Left ventricle myocardium inferior (tissue), 1 donor: ENCODE measurements at regions not wholly inside any gene's neighbourhood (a gene's known extent, or its start where the extent isn't known, plus 50 kb on each side); places are given as distances from the start of the nearest gene placed in this dataset.

ENCODE experiments used
- DNase-seq: peaks from one replicate; pipeline ENCODE4 v3.0.0-alpha.2; 2020
- H3K27ac ChIP-seq: fragments of 200-600 bp; replicated peaks from 2 replicates; pipeline ENCODE4 v1.8.0; 2021
- H3K27me3 ChIP-seq: fragments of 200-600 bp; 2 replicates; pipeline ENCODE4 v1.8.0; 2021; ENCODE audit warnings: low read depth
- H3K36me3 ChIP-seq: fragments of 200-600 bp; 2 replicates; pipeline ENCODE4 v1.8.0; 2021
- H3K4me1 ChIP-seq: fragments of 200-600 bp; 2 replicates; pipeline ENCODE4 v1.8.0; 2021
- H3K4me3 ChIP-seq: fragments of 200-600 bp; 2 replicates; pipeline ENCODE4 v1.8.0; 2021; ENCODE audit warnings: mild to moderate bottlenecking, moderate library complexity
- H3K9me3 ChIP-seq: fragments of 200-600 bp; replicated peaks from 2 replicates; pipeline ENCODE4 v1.8.0; 2021
- intact Hi-C: fragments of 100-400 bp; cut with micrococcal nuclease; formaldehyde crosslinking; loops from one replicate; pipeline ENCODE4 v1.11.0; 2022
- TF ChIP-seq, protein P1 (sequence below): fragments of 200-600 bp; IDR thresholded peaks from 2 replicates; pipeline ENCODE4 v1.8.0; 2021; ENCODE audit warnings: antibody characterized with exemption, mild to moderate bottlenecking, borderline replicate concordance
- donor health status: DM: no; HTN: yes; CAD: no; lungs with severe emphysema.

DNA sequence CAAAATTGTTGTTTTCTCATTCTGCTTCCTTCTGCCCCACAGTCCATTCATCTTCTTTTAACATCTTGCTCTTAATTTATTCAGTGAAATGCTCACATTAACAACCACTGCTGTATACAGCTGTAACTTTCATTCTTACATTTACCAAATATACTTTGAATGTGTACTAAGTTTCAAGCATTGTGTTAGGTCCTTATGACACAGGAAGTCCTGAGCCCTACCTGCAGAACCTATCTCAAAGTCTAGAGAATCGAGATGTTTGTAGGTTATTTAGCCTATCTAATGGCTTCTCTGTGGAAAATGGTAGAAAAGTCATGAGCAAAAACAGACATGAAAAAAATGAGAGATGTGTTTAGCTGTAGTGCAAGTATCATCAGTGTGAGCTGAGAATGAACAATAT lies 117.6 kb upstream of the MGAT4C start:
- H3K4me1 ChIP-seq, result no peaks in the 10 kb centered on the region
- TF ChIP-seq, protein P1, sequence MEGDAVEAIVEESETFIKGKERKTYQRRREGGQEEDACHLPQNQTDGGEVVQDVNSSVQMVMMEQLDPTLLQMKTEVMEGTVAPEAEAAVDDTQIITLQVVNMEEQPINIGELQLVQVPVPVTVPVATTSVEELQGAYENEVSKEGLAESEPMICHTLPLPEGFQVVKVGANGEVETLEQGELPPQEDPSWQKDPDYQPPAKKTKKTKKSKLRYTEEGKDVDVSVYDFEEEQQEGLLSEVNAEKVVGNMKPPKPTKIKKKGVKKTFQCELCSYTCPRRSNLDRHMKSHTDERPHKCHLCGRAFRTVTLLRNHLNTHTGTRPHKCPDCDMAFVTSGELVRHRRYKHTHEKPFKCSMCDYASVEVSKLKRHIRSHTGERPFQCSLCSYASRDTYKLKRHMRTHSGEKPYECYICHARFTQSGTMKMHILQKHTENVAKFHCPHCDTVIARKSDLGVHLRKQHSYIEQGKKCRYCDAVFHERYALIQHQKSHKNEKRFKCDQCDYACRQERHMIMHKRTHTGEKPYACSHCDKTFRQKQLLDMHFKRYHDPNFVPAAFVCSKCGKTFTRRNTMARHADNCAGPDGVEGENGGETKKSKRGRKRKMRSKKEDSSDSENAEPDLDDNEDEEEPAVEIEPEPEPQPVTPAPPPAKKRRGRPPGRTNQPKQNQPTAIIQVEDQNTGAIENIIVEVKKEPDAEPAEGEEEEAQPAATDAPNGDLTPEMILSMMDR, result no peak
- no peak for DNase-seq
- intact Hi-C loops, result no loop called here
- H3K36me3 ChIP-seq, result no peaks in the 10 kb centered on the region
- no peaks in the 10 kb centered on the region for H3K27me3 ChIP-seq
- no peak overlapping the region for H3K4me3 ChIP-seq
- H3K9me3 ChIP-seq, result no peaks in the 10 kb centered on the region
- H3K27ac ChIP-seq, result no peak overlapping the region

DNA sequence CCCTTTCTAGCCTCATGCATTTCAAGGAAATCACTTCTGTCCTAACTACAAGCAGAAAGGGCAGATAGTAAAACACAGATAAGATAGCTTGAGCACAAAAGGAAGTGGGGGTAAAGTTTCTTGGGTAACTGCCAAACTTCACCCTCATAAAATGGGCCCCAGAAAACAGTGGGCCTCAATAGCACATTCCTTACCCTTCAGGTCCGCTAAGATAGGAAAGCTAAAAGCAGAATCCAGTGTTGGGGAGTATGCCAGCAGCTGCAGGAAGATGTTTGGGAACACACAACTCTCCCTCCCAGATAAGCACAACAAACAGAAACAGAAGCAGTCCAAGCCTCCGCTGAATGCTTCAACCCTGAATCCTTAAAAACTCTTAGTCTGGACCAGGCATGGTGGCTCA lies 110.9 kb upstream of the MGAT4C start:
- intact Hi-C loops, result no loop called here
- TF ChIP-seq, protein P1, result no peak
- no peak overlapping the region for H3K27ac ChIP-seq
- H3K4me1 ChIP-seq, result no peaks in the 10 kb centered on the region
- no peaks in the 10 kb centered on the region for H3K36me3 ChIP-seq
- no peak for DNase-seq
- H3K27me3 ChIP-seq, result no peaks in the 10 kb centered on the region
- no peak overlapping the region for H3K4me3 ChIP-seq
- no peaks in the 10 kb centered on the region for H3K9me3 ChIP-seq

DNA sequence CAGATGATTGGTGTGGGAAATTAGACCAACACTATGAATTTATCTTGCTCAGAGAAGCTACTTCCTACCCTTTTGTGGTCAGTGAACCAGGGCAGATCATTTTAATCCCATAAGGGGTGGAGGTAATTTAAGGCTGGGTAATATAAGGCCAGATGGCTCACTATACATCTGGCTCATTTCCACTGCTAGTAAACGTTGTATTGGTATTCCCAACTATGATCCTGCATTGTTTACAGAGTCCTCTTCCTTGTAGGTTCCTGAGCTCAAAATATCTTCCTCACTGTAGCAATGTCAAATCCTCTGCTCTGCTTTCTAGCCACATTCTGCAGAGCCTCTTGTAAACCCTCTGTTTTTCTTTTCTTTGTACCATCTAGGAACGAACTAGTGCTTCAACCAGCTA lies 93.0 kb upstream of the MGAT4C start:
- Histone ChIP-seq H3K27ac (no peak overlapping the region), H3K27me3 (no peaks in the 10 kb centered on the region), H3K9me3 (no peaks in the 10 kb centered on the region), H3K4me1 (no peaks in the 10 kb centered on the region), H3K36me3 (no peaks in the 10 kb centered on the region), H3K4me3 (no peak overlapping the region)
- DNase-seq, result no peak
- intact Hi-C loops, result no loop called here
- TF ChIP-seq, protein P1, result no peak

DNA sequence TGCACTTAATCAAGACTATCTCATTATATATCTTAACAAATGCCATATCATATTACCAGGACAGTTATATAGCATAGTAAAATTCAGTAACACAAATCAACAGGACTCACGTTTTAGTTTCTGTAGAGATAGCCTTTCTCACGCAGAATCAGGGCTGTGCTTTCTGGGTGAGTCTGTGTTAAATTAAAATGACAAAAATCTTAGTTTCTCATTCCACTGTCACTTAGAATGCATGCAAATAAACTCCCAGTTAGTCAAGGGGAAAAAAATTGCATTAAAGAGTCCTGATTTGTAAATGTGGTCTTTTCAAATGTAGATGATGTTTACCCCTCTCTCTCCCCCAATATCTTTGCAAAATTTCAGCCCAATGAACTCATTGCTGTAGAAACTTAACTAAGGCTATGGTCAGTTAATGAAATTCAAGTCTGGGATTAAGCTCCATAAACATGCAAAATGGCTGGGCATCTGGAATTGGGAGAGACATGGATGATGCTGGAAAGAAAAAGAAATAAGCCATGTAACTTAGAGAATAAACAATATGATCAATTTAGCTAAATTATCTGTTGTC lies 77.8 kb upstream of the MGAT4C start:
- no peak for DNase-seq
- no peaks in the 10 kb centered on the region for H3K36me3 ChIP-seq
- intact Hi-C loops, result no loop called here
- TF ChIP-seq, protein P1, result no peak
- no peak overlapping the region for H3K4me3 ChIP-seq
- no peak overlapping the region for H3K27ac ChIP-seq
- H3K4me1 ChIP-seq, result no peaks in the 10 kb centered on the region
- no peaks in the 10 kb centered on the region for H3K9me3 ChIP-seq
- no peaks in the 10 kb centered on the region for H3K27me3 ChIP-seq

DNA sequence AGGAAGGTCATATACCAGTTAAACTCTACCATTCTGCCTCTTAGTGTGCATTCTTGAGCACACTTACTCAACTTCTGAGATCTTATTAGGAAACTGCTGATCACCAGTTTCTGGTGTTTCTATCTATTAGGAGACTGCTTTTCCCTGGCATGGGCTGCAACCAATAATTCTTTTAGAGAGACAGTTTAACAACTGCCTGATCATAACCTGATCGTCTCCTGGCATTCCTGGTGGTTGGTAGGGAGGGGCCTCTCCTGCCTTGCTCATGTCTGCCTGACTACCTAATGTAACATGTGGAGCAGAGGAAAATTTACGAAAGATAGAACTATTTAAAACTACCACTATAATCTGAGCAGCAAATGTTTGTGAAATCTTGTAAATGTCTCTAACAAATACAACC lies 75.3 kb upstream of the MGAT4C start:
- H3K27ac ChIP-seq, result no peak overlapping the region
- TF ChIP-seq, protein P1, result no peak
- intact Hi-C loops, result no loop called here

More for the DNA sequence above, 75.3 kb upstream of the MGAT4C start:
- no peaks in the 10 kb centered on the region for H3K36me3 ChIP-seq
- no peaks in the 10 kb centered on the region for H3K9me3 ChIP-seq
- no peaks in the 10 kb centered on the region for H3K27me3 ChIP-seq
- no peak overlapping the region for H3K4me3 ChIP-seq
- no peaks in the 10 kb centered on the region for H3K4me1 ChIP-seq
- DNase-seq, result no peak
